ENCODE measurements at regions not wholly inside any gene's neighbourhood (a gene's known extent, or its start where the extent isn't known, plus 50 kb on each side); places are given as distances from the start of the nearest gene placed in this dataset.
A peak's percentile ranks its signal among the peaks of the same experiment; 100 is the strongest.

- Histone ChIP-seq H3K4me3 (no peak overlapping the region), H3K36me3 (no peaks in the 10 kb centered on the region), H3K27ac (no peak overlapping the region), H3K27me3 (no peaks in the 10 kb centered on the region), H3K9me3 (no peaks in the 10 kb centered on the region), H3K4me1 (no peaks in the 10 kb centered on the region)
- no peak for ATAC-seq
- WGBS (ENCODE audit: insufficient coverage, low coverage, low lambda C conversion rate, missing lambda C conversion rate) = 74% methylated on average over 5 of the region's 6 CpGs
- TF ChIP-seq POLR2A (IDR thresholded peaks at IDR 0.05) = no peak
- no peak for TF ChIP-seq CTCF (IDR thresholded peaks at IDR 0.05)
- intact Hi-C loops (cut with DNase I) = no loop called here
- no peak for DNase-seq
These were observed 249.3 kb upstream of the TGFBR2 start for GRCh38 chr3:30356866-30357753.

- Histone ChIP-seq H3K4me3 (no peak overlapping the region), H3K27ac (no peak overlapping the region), H3K36me3 (no peaks in the 10 kb centered on the region), H3K4me1 (no peaks in the 10 kb centered on the region), H3K9me3 (no peaks in the 10 kb centered on the region), H3K27me3 (no peaks in the 10 kb centered on the region)
- no peak for DNase-seq
- intact Hi-C loops (cut with DNase I) = no loop called here
- ATAC-seq = no peak
- TF ChIP-seq CTCF (IDR thresholded peaks at IDR 0.05) (no peak), POLR2A (IDR thresholded peaks at IDR 0.05) (no peak)
- 92% methylated on average over 2 of the region's 2 CpGs for WGBS (ENCODE audit: insufficient coverage, low coverage, low lambda C conversion rate, missing lambda C conversion rate)
These were observed 248.5 kb upstream of the TGFBR2 start for GRCh38 chr3:30357897-30358296.

GRCh38 chr3:30358871-30359270 lies 247.5 kb upstream of the TGFBR2 start:
- Histone ChIP-seq H3K4me3 (no peak overlapping the region), H3K36me3 (no peaks in the 10 kb centered on the region), H3K9me3 (no peaks in the 10 kb centered on the region), H3K27me3 (no peaks in the 10 kb centered on the region), H3K27ac (no peak overlapping the region), H3K4me1 (no peaks in the 10 kb centered on the region)
- WGBS (ENCODE audit: insufficient coverage, low coverage, low lambda C conversion rate, missing lambda C conversion rate) = 76% methylated on average over 3 of the region's 3 CpGs
- intact Hi-C loops (cut with DNase I) = no loop called here
- DNase-seq (no peak), ATAC-seq (no peak)
- TF ChIP-seq POLR2A (IDR thresholded peaks at IDR 0.05) = no peak
- TF ChIP-seq CTCF (IDR thresholded peaks at IDR 0.05) = no peak

- no peak for TF ChIP-seq POLR2A (IDR thresholded peaks at IDR 0.05)
- no peak for TF ChIP-seq CTCF (IDR thresholded peaks at IDR 0.05)
- H3K4me3 ChIP-seq = no peak overlapping the region
- no peaks in the 10 kb centered on the region for H3K9me3 ChIP-seq
- H3K27me3 ChIP-seq = no peaks in the 10 kb centered on the region
- intact Hi-C loops (cut with DNase I) = no loop called here
- H3K4me1 ChIP-seq = peaks cover 0 to 9% (median 4%) of the 10 kb centered on the region in 4 donors
- no peak overlapping the region for H3K27ac ChIP-seq
- no peaks in the 10 kb centered on the region for H3K36me3 ChIP-seq
- ATAC-seq = peak in 1 of 4 donors; percentile 37
- no peak for DNase-seq
These were observed 237.4 kb upstream of the TGFBR2 start for GRCh38 chr3:30368978-30369377.
